PC-3 (cell line): ENCODE measurements at regions not wholly inside any gene's neighbourhood (a gene's known extent, or its start where the extent isn't known, plus 50 kb on each side); places are given as distances from the start of the nearest gene placed in this dataset.

ENCODE experiments used
- ATAC-seq: fragments of 200-7000 bp; cut with Tn5 transposase; 2 replicates; pipeline ENCODE4 v1.9.1; 2020; ENCODE audit warnings: mild to moderate bottlenecking, moderate library complexity
- BruUV-seq: library from RNA; stranded (reverse); fragments of 400-500 nt; replicated peaks from 2 replicates; lab custom pipeline; 2021; lab: Mats Ljungman, UMichigan
- CTCF ChIA-PET: fragments of 300-600 bp; sonication (Branson Sonifier 250); formaldehyde crosslinking; loops from one replicate; lab custom pipeline; 2022; ENCODE audit warnings: antibody characterized with exemption; lab: Charles Lee
- POLR2A ChIA-PET: fragments of 300-600 bp; sonication (Branson Sonifier 250); formaldehyde crosslinking; loops from one replicate; lab custom pipeline; 2022; ENCODE audit warnings: antibody characterized with exemption; ENCODE audit not compliant: unreplicated experiment; lab: Charles Lee
- DNase-seq: peaks from one replicate; pipeline ENCODE4 v3.0.0-alpha.2; 2015
- H2AFZ ChIP-seq: fragments of 300-600 bp; sonication (generic); 2 replicates; pipeline ENCODE4 v1.6.0; 2016; ENCODE audit warnings: antibody characterized with exemption, low read length
- H3F3A ChIP-seq: fragments of 300-600 bp; sonication (generic); one replicate; pipeline ENCODE4 v1.6.0; 2017; ENCODE audit warnings: antibody characterized with exemption, low read length, control low read depth, mild to moderate bottlenecking; ENCODE audit not compliant: unreplicated experiment
- H3K27ac ChIP-seq: fragments of 300-600 bp; sonication (generic); 2 replicates; pipeline ENCODE4 v1.5.1; 2016; ENCODE audit warnings: mild to moderate bottlenecking, low read length
- H3K27me3 ChIP-seq: fragments of 300-600 bp; sonication (generic); 2 replicates; pipeline ENCODE4 v1.6.1; 2016; ENCODE audit warnings: low read length, mixed read lengths
- H3K36me3 ChIP-seq: fragments of 300-600 bp; sonication (generic); 2 replicates; pipeline ENCODE4 v1.6.1; 2016; ENCODE audit warnings: low read depth, mixed run types, low read length, mixed read lengths
- H3K4me1 ChIP-seq: fragments of 300-600 bp; sonication (generic); 2 replicates; pipeline ENCODE4 v1.5.1; 2016; ENCODE audit warnings: low read length; ENCODE audit not compliant: insufficient read depth
- H3K4me2 ChIP-seq: fragments of 300-600 bp; sonication (generic); 2 replicates; pipeline ENCODE4 v1.6.0; 2016; ENCODE audit warnings: low read length
- H3K4me3 ChIP-seq: fragments of 300-600 bp; sonication (generic); 2 replicates; pipeline ENCODE4 v1.5.1; 2016; ENCODE audit warnings: mild to moderate bottlenecking, low read length, mixed read lengths
- H3K79me2 ChIP-seq: fragments of 300-600 bp; sonication (generic); 2 replicates; pipeline ENCODE4 v1.6.1; 2017; ENCODE audit warnings: low read length, mixed read lengths
- H3K9ac ChIP-seq: fragments of 300-600 bp; sonication (generic); 2 replicates; pipeline ENCODE4 v1.6.0; 2016; ENCODE audit warnings: mild to moderate bottlenecking, low read length
- H3K9me2 ChIP-seq: fragments of 300-600 bp; sonication (generic); replicated peaks from 2 replicates; pipeline ENCODE4 v1.6.1; 2016; ENCODE audit warnings: mixed run types, low read length, mixed read lengths
- H3K9me3 ChIP-seq: fragments of 300-600 bp; sonication (generic); 2 replicates; pipeline ENCODE4 v1.6.1; 2016; ENCODE audit warnings: low read length, mixed read lengths
- H4K20me1 ChIP-seq: fragments of 300-600 bp; sonication (generic); 2 replicates; pipeline ENCODE4 v1.6.1; 2016; ENCODE audit warnings: low read length, mixed read lengths
- CTCF ChIP-seq: fragments of 300-600 bp; sonication (generic); conservative IDR thresholded peaks from 2 replicates; pipeline ENCODE4 v1.5.1; 2017; ENCODE audit warnings: antibody characterized with exemption, low read depth, mild to moderate bottlenecking, low read length
- EZH2 ChIP-seq: fragments of 300-600 bp; sonication (generic); IDR thresholded peaks from one replicate; pipeline ENCODE4 v1.6.1; 2017; ENCODE audit warnings: antibody characterized with exemption, mild to moderate bottlenecking, low read length; ENCODE audit not compliant: unreplicated experiment
- EZH2phosphoT487 ChIP-seq: fragments of 300-600 bp; sonication (generic); IDR thresholded peaks from 2 replicates; pipeline ENCODE4 v1.6.1; 2018; ENCODE audit warnings: mild to moderate bottlenecking, antibody characterized with exemption, low read length, borderline replicate concordance
- intact Hi-C: fragments of 100-400 bp; cut with micrococcal nuclease; formaldehyde crosslinking; loops from 2 replicates; pipeline ENCODE4 v1.9.0; 2023

GRCh38 chr4:43089730-43090129, 197.2 kb downstream of the GRXCR1 start:
- CTCF ChIA-PET = no interaction called here
- no peak overlapping the region for H3K9ac ChIP-seq
- H3K36me3 ChIP-seq = no peaks in the 10 kb centered on the region
- no peaks in the 10 kb centered on the region for H3K9me3 ChIP-seq
- H3K4me1 ChIP-seq = peaks cover 17% of the 10 kb centered on the region
- H3K4me2 ChIP-seq = peak overlapping the region; percentile 41
- H3K9me2 ChIP-seq = no peaks in the 10 kb centered on the region
- DNase-seq (peak; percentile 89), ATAC-seq (peak; percentile 98)
- no peaks in the 10 kb centered on the region for H3K27me3 ChIP-seq
- intact Hi-C loops = no loop called here
- no peaks in the 10 kb centered on the region for H4K20me1 ChIP-seq
- TF ChIP-seq EZH2 = no peak
- TF ChIP-seq EZH2phosphoT487 = no peak
- no peak for TF ChIP-seq CTCF
- H2AFZ ChIP-seq = no peak overlapping the region
- H3F3A ChIP-seq = no peaks in the 10 kb centered on the region
- no peak overlapping the region for H3K4me3 ChIP-seq
- H3K27ac ChIP-seq = peak overlapping the region; percentile 27
- BruUV-seq = no TSS peak
- H3K79me2 ChIP-seq = no peaks in the 10 kb centered on the region
- POLR2A ChIA-PET = interaction anchor here (0.6 kb wide), 1 partner anchor 369 kb away, joined by 3 read pairs; no protein-coding TSS in a partner anchor

GRCh38 chr4:43103048-43103447, 210.5 kb downstream of the GRXCR1 start:
- no TSS peak for BruUV-seq
- intact Hi-C loops = no loop called here
- Histone ChIP-seq H2AFZ (no peak overlapping the region), H3K27me3 (no peaks in the 10 kb centered on the region), H3K9me2 (no peaks in the 10 kb centered on the region), H3K4me3 (no peak overlapping the region), H3K36me3 (no peaks in the 10 kb centered on the region), H3K9me3 (no peaks in the 10 kb centered on the region), H3F3A (no peaks in the 10 kb centered on the region), H3K4me2 (no peak overlapping the region; the same call in 1 of the 2 replicates), H4K20me1 (no peaks in the 10 kb centered on the region), H3K27ac (no peak overlapping the region), H3K9ac (no peak overlapping the region), H3K4me1 (no peaks in the 10 kb centered on the region), H3K79me2 (no peaks in the 10 kb centered on the region)
- DNase-seq (no peak), ATAC-seq (no peak)
- CTCF ChIA-PET = no interaction called here
- TF ChIP-seq EZH2 = no peak
- TF ChIP-seq EZH2phosphoT487 = no peak
- no peak for TF ChIP-seq CTCF
- POLR2A ChIA-PET = no interaction called here

- H3K27ac ChIP-seq = no peak overlapping the region
- H3K4me3 ChIP-seq = no peak overlapping the region
- no peaks in the 10 kb centered on the region for H3K79me2 ChIP-seq
- no peaks in the 10 kb centered on the region for H3K4me1 ChIP-seq
- H3K9me3 ChIP-seq = no peaks in the 10 kb centered on the region
- ATAC-seq (no peak), DNase-seq (no peak)
- H3K9me2 ChIP-seq = no peaks in the 10 kb centered on the region
- TF ChIP-seq EZH2phosphoT487 (no peak), CTCF (no peak), EZH2 (no peak)
- intact Hi-C loops = no loop called here
- H3K9ac ChIP-seq = no peak overlapping the region
- H3F3A ChIP-seq = no peaks in the 10 kb centered on the region
- ChIA-PET POLR2A (no interaction called here), CTCF (no interaction called here)
- no peak overlapping the region for H3K4me2 ChIP-seq
- H3K36me3 ChIP-seq = no peaks in the 10 kb centered on the region
- H2AFZ ChIP-seq = no peak overlapping the region
- no peaks in the 10 kb centered on the region for H3K27me3 ChIP-seq
- no peaks in the 10 kb centered on the region for H4K20me1 ChIP-seq
- BruUV-seq = no TSS peak
Measured at GRCh38 chr4:43112139-43112538, 219.6 kb downstream of the GRXCR1 start.
